ENCODE measurements at regions not wholly inside any gene's neighbourhood (a gene's known extent, or its start where the extent isn't known, plus 50 kb on each side); places are given as distances from the start of the nearest gene placed in this dataset.
A peak's percentile ranks its signal among the peaks of the same experiment; 100 is the strongest.

DNA sequence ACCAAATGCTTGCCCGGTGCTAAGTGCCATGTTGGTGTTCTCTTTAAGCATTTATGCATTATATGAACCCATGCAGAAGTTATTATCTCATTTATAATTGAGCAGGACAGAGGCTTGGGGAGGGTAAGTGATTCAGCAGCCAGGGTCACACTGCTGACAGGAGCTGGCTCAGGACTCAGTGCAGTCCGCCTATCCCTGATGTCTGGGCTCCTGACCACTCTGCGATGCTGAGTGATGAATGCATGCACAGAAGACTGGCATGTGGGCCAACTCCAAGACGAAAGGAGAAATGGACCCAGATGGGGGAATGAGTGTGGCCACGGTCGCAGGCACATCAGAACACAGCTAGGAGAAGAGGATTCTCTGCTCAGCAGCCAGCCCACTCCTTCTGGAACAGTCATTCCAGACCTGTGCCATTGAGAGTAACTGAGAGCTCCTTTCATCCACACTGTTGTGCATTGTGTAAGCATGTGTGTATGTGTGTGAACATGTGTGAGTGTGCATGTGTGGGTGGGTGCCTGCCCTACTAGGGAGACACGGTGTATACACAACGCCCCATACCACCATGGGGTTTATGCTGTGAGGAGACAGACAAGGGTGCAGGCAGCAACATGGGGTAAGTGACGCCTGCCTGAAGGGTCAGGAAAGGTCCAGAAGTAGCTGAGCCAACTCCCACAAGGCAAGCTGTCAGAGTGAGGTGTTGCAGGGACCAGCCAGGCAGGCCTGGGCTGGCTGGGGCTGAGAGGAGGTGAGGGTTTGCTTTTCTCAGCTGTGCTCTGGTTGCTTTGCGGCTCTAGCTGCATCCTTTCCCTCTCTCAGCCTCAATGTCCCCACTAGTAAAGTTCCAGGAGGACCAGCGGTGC is 97.8 kb upstream of the PMEPA1 start:
- Histone ChIP-seq H3K9me3 (no peaks in the 10 kb centered on the region), H3K27me3 (peaks cover 0 to 5% (median 0%) of the 10 kb centered on the region in 7 donors), H3K36me3 (no peaks in the 10 kb centered on the region), H3K4me1 (peaks cover 0 to 32% (median 7%) of the 10 kb centered on the region in 9 donors), H3K4me3 (no peak overlapping the region), H3K27ac (no peak overlapping the region)
- DNase-seq (peak; percentile 25 to 47), ATAC-seq (peak; percentile 67 to 88 (median 78))
- WGBS, 2 donors, result 58 to 76% methylated on average over 11 of the region's 11 CpGs
- TF ChIP-seq, protein P1, sequence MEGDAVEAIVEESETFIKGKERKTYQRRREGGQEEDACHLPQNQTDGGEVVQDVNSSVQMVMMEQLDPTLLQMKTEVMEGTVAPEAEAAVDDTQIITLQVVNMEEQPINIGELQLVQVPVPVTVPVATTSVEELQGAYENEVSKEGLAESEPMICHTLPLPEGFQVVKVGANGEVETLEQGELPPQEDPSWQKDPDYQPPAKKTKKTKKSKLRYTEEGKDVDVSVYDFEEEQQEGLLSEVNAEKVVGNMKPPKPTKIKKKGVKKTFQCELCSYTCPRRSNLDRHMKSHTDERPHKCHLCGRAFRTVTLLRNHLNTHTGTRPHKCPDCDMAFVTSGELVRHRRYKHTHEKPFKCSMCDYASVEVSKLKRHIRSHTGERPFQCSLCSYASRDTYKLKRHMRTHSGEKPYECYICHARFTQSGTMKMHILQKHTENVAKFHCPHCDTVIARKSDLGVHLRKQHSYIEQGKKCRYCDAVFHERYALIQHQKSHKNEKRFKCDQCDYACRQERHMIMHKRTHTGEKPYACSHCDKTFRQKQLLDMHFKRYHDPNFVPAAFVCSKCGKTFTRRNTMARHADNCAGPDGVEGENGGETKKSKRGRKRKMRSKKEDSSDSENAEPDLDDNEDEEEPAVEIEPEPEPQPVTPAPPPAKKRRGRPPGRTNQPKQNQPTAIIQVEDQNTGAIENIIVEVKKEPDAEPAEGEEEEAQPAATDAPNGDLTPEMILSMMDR (IDR thresholded peaks at IDR 0.05), result no peak
- intact Hi-C loops (cut with DNase I), result loop anchor here in 2 of 10 donors (5.0 kb wide), 2 partner anchors 55 to 60 kb away; no protein-coding TSS in a partner anchor

DNA sequence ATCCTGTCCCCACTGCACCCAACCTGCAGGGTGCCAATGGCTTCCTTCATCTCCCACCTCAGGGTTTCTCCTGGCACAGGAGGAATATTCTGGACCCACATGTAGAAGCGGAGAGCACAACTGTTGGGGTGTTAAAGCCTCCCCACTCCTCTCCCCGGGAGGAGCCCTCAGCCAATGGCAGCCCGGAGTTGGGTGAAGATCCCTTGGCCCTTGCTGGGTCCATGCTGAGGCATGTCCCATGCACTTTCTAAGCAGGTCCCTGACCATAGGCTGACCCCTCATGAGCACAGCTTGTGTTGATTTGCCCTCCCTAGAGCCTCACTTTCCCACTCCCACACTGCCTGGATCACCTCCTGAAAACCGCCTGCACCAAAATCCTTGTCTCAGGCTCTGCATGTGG is 97.2 kb upstream of the PMEPA1 start:
- H3K9me3 ChIP-seq, result no peaks in the 10 kb centered on the region
- peaks cover 0 to 32% (median 7%) of the 10 kb centered on the region in 9 donors for H3K4me1 ChIP-seq
- peaks cover 0 to 5% (median 0%) of the 10 kb centered on the region in 7 donors for H3K27me3 ChIP-seq
- WGBS, 2 donors, result 98 to 100% methylated on average over 4 of the region's 4 CpGs
- ATAC-seq (no peak), DNase-seq (no peak)
- no peak overlapping the region for H3K27ac ChIP-seq
- intact Hi-C loops (cut with DNase I), result loop anchor here in 2 of 10 donors (5.0 kb wide), 2 partner anchors 55 to 60 kb away; no protein-coding TSS in a partner anchor
- H3K36me3 ChIP-seq, result no peaks in the 10 kb centered on the region
- H3K4me3 ChIP-seq, result no peak overlapping the region
- TF ChIP-seq, protein P1 (IDR thresholded peaks at IDR 0.05), result no peak

DNA sequence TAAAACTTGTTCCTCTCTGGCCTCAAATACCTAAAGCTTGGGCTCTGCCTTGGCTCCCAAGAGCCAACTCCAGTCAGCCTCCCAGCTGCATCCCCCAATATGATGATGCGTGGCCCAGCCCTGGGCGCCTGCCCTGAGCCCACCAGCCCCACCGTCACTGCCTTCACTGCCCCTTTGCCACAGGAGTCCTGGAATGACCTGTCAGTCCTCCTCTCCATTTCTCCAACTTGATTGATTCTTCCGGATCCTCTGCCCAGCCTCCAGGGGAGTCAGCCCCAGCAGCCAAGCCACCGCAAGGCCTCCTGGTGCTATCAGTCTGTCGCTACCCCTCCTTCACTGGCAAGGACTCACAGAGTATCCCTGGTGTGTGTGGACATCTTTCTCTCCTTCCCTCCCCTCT is 96.7 kb upstream of the PMEPA1 start:
- no peak overlapping the region for H3K27ac ChIP-seq
- 86% methylated on average over 6 of the region's 6 CpGs for WGBS, 2 donors

DNA sequence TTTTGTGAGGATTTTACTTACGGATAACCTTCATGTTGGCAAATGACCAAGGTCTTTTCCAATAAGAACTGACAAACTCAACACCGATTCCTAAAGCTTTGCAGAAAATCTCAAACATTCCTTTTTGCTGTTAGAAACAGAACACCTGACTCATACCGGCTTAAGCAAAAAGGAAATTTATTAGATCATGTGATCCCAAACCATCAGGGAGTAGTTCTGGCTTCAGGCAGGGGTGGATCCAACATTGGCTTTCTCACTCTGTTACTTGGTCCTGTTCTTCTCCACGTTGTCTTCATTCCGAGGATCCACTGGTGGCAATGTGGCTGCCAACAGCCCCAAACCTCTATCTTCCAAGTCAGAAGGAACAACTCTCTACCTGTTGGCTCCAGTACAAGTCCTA is 95.9 kb upstream of the PMEPA1 start:
- Histone ChIP-seq H3K36me3 (no peaks in the 10 kb centered on the region), H3K9me3 (no peaks in the 10 kb centered on the region), H3K27ac (no peak overlapping the region), H3K4me1 (peaks cover 0 to 27% (median 7%) of the 10 kb centered on the region in 9 donors), H3K27me3 (peaks cover 0 to 2% (median 0%) of the 10 kb centered on the region in 7 donors), H3K4me3 (no peak overlapping the region)
- TF ChIP-seq, protein P1 (IDR thresholded peaks at IDR 0.05), result no peak
- WGBS, 2 donors, result 85 to 91% methylated on average over 5 of the region's 5 CpGs
- ATAC-seq, result no peak
- DNase-seq, result no peak
- intact Hi-C loops (cut with DNase I), result loop anchor here in 2 of 10 donors (5.0 kb wide), 2 partner anchors 53 to 58 kb away; no protein-coding TSS in a partner anchor

More for the DNA sequence above, 96.7 kb upstream of the PMEPA1 start:
- no peak for ATAC-seq
- Histone ChIP-seq H3K4me3 (no peak overlapping the region), H3K27me3 (peaks cover 0 to 5% (median 0%) of the 10 kb centered on the region in 7 donors), H3K36me3 (no peaks in the 10 kb centered on the region), H3K4me1 (peaks cover 0 to 32% (median 7%) of the 10 kb centered on the region in 9 donors), H3K9me3 (no peaks in the 10 kb centered on the region)
- no peak for DNase-seq
- TF ChIP-seq, protein P1 (IDR thresholded peaks at IDR 0.05), result no peak
- intact Hi-C loops (cut with DNase I), result loop anchor here in 2 of 10 donors (5.0 kb wide), 2 partner anchors 54 to 59 kb away; no protein-coding TSS in a partner anchor

All from heart right ventricle (tissue), 16 donors.